ENCODE measurements at regions not wholly inside any gene's neighbourhood (a gene's known extent, or its start where the extent isn't known, plus 50 kb on each side); places are given as distances from the start of the nearest gene placed in this dataset.

DNA sequence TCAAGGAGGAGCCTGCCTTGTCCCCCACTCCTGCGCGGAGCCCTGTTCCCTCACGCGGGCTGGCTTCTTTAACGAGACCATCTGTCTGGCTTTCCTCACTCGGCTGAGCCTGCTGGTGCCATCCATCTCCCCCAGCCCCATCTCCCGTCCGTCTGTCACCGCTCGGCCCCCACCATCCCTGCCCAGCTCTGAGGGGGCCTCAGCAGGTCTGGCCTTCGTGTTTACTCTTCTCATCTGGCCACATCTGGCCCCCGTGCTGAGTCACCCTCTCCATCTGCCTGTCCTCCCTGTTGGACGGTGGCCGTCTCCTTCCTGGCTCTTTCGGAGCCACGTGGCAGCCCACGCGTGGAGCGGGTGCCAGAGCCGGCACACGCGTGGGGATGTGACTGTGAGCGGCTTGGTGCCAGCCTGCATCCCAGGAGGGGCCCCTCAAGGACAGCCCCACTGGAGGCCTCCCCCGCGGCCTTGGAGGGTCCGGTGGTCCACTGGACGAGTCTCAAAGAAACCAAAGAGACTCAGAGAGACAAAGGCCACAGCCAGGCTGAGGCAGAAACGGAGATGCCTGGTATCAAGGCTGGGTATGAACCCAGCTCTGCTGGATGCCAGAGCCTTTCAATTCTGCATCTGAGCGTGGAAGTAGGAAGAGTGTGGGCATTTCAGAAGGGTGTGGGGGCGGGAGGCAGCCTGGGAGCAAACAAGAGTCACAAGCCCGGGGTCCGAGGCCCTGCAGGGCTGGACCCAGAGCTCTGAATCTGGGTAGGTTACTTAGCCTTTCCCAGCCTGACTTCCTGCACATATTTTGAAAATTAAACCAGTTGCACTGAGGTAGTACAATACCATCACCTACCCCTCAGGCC lies 76.7 kb upstream of the UNC5A start:
- DNase-seq (ENCODE audit: low read depth, low spot score): no peak

- DNase-seq (ENCODE audit: low read depth, low spot score): no peak
Measured at GRCh38 chr5:176734756-176735342, 75.5 kb upstream of the UNC5A start.

GRCh38 chr5:176735383-176736265 lies 74.7 kb upstream of the UNC5A start:
- DNase-seq (ENCODE audit: low read depth, low spot score): no peak

GRCh38 chr5:176736301-176736930 lies 73.9 kb upstream of the UNC5A start:
- no peak for DNase-seq (ENCODE audit: low read depth, low spot score)

- DNase-seq (ENCODE audit: low read depth, low spot score): no peak
Measured at GRCh38 chr5:176736931-176737745, 73.2 kb upstream of the UNC5A start.

DNA sequence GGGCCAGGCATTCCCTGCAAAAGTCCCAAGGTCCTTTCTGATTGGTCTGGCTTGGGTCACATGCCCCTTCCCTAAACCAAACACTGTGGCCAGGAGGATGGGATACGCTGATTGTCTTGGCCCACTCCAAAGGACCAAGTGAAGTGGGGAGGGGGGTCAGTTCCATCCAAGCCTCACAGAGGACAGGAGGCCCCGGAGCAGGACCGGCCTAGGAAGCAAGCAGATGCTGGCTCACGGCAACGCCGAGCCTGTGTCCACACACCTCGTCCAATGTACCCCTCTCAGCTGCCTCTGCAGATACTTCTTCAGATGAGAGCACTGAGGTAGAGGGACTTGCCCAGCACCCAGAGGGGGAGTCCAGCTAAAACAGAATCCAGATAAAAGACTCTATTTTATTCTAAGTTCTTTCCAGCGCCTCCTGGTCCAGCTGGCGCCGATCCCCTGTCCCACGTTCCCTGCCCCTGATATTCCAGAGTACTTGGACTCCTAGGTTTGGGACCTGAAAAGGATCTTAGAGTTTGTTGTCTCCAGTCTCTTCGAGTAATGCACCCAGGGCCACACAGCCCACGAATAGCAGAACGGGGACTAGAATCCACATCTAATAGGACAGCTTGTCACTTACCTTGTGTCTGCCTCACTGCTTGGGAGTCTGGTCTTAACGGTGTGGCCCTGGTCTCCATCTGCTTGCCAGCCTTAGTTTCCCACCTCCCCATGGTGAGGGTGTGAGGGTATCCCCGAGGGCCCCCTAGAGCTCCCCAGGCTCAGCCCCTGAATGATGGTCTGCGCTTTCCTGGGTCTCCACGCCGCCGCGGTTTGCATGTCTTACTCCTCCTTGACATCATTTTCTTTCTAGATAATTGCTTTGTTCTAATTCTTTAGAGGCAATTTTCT lies 72.4 kb upstream of the UNC5A start:
- no peak for DNase-seq (ENCODE audit: low read depth, low spot score)

GRCh38 chr5:176738637-176739250 lies 71.6 kb upstream of the UNC5A start:
- DNase-seq (ENCODE audit: low read depth, low spot score): no peak

- DNase-seq (ENCODE audit: low read depth, low spot score): no peak
Measured at GRCh38 chr5:176739461-176740051, 70.8 kb upstream of the UNC5A start.

DNA sequence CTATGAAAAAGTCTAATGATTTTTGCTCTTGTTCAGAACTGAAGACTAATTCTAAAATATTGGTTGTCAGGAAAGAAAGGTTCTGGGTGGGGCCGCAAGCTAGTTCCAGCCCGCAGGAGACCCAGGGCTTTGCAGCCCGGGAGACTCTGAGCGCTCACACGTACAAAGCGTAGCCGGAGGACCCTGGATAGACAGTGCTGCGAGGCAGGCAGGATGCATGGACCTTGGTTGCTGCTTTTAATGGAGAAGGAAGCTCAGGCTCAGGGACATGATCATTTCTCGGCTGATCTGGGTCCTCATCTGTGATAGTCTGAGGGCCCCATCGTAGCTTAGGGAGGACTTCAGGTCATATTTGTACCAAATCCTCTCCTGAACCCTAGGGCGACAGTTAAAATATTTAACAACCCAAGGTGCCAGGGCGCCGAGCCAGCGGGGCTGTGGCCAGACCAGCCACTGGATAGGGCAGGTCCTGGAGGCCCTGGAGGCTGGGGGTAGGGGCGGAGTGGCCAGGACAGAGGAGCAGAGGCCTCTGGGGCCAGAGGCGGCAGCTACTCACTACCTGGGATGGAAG lies 70.1 kb upstream of the UNC5A start:
- DNase-seq (ENCODE audit: low read depth, low spot score): no peak

DNA sequence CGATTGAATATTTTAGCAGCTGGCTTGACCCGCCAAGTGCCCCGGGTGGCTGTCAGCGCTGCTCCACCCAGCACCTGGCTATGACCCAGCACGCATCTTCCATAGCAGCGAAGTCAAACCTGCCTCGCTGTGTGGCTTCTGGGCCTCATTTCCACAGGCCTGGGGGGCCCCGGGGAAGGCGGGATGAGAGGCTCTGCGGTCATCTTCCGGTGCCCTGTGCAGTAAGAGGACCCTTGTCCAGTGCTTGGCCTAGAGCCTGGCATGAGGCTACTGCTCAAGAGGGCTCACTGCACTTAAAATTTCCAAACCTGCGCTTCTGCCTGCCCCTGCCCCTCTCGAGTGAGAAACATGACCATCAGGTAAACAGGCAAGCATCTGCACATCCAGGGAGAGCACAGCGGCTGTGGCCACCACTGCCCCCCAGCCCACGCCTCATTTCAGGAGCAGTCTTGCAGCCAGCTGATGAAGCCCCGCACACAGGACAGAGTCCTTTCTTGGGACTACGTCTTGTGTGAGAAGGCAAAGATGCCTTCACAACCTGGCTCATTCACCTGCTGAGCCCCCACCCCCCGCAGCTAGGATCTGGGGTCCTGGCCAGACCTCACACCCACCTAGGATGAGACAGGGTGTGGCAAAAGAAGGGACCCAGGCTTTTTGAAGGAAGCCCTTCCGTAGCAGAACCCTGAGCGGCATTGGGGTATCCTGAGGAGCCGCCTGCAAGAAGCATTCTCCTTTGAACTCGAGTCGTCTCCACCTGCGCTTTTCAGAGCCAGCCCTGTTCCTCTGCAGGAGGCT lies 69.5 kb upstream of the UNC5A start:
- no peak for DNase-seq (ENCODE audit: low read depth, low spot score)

- DNase-seq (ENCODE audit: low read depth, low spot score): no peak
Measured at GRCh38 chr5:176741561-176742211, 68.7 kb upstream of the UNC5A start.

DNA sequence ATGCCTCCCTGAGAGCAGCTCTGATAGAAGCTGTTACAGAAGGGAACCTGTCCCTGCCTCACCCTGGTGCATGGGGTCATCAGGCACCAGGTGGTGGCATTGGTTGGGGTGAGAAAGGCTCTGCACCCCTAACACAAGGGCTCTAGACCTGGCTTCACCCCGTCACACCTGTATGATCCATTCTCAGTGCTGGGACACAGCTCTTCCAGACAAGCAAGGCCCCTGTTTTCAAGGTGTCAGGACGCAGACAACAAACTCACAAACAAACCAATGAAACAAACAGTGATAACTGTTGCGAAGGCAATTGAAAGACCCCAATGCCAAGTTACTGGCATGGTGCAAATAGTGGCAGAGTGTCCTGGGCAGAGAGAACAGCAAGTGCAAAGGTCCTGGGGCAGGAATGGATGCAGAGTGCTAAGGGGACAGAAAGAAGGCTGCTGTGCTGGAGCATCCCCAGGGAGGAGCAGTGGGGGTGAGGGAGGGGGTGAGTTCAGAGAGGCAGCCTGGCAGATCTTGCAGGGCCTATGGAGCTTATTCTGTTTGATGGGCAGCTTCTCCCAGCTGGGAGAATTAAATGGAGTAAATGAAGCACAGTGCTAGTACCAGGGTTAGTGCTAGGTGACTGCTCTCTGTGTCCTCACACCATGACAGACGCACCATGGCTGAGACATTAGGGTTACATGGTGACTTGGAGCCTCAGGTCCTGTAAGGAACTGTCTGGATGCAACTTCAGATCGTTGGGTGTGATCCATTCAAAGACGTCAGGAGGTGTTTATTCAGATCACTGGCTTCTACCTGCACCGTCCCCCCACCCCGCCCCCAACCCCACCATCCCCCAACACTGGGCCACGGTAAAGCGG lies 67.9 kb upstream of the UNC5A start:
- no peak for DNase-seq (ENCODE audit: low read depth, low spot score)

DNA sequence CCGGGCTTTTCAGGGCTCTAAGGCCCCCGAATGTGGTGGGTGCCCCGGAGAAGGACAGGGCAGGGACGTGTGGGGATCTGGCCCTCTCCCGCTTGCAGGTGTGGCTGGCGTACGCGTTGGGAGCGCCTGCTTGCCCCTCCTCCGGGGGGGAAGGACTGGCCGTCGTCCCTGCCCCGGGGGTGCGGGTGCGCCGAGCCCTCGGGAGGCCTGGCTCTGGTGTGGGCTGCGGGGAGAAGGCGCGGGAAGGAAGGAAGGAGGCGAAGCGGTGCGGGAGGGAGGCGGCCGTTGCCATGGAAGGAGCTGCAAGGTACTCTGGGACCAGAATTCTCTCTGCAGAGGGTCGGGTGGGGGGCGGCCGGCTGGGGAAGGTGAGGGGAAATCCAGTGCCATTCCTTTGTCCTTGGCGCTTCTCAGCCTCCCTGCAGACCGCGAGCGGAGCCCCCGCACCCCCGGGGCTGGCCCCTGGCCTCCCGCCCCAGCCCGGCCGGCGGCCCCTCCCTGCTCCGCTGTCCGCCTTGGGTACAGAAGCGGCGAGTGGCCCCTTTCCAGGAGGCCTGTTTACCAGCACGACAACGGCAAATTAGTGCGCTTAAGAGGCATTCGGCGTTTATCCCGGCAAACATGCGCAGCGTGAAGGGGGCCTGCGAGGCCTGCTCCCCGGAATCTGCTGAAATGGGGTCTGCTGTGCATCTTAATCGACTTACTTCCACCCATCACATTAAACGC lies 67.1 kb upstream of the UNC5A start:
- DNase-seq (ENCODE audit: low read depth, low spot score): no peak

- no peak for DNase-seq (ENCODE audit: low read depth, low spot score)
Measured at GRCh38 chr5:176743868-176744583, 66.3 kb upstream of the UNC5A start.

- no peak for DNase-seq (ENCODE audit: low read depth, low spot score)
Measured at GRCh38 chr5:176744584-176744965, 65.8 kb upstream of the UNC5A start.
